ENCODE measurements at regions not wholly inside any gene's neighbourhood (a gene's known extent, or its start where the extent isn't known, plus 50 kb on each side); places are given as distances from the start of the nearest gene placed in this dataset.

GRCh38 chr2:11022064-11022463 lies 110.3 kb downstream of the KCNF1 start:
- Histone ChIP-seq H2BK120ac (ENCODE audit: low read depth, low read length) (no peak overlapping the region), H2AFZ (replicated peaks; ENCODE audit: low read length, poor library complexity) (no peak overlapping the region), H2BK20ac (ENCODE audit: low read depth, low read length) (no peak overlapping the region), H3K4me3 (ENCODE audit: insufficient read depth, low read depth, low read length) (no peak overlapping the region), H2BK5ac (ENCODE audit: low read depth, low read length, poor library complexity, severe bottlenecking) (no peak overlapping the region), H3K79me1 (ENCODE audit: low read depth in 1 of 2, low read length in 2 of 2) (no peaks in the 10 kb centered on the region), H3K18ac (ENCODE audit: low read depth, low read length) (no peak overlapping the region), H3K23ac (ENCODE audit: low read depth, low read length) (no peak overlapping the region), H3K9ac (ENCODE audit: low read depth, low read length) (no peak overlapping the region), H3K36me3 (ENCODE audit: control insufficient read depth, insufficient read depth, low read length) (no peaks in the 10 kb centered on the region), H3K56ac (ENCODE audit: extremely low read depth, insufficient read depth, low read length) (no peak overlapping the region), H3K9me3 (ENCODE audit: control insufficient read depth, insufficient read depth, low read length) (no peaks in the 10 kb centered on the region), H3K27me3 (ENCODE audit: control insufficient read depth, insufficient read depth, low read length) (peaks cover 31% of the 10 kb centered on the region), H3K4me1 (ENCODE audit: control insufficient read depth, insufficient read depth, low read length) (peaks cover 2% of the 10 kb centered on the region; the same call in 1 of the 2 replicates), H2AK9ac (replicated peaks; ENCODE audit: low read depth, low read length, poor library complexity) (no peak overlapping the region), H2BK15ac (ENCODE audit: low read depth, low read length) (no peak overlapping the region), H4K20me1 (ENCODE audit: insufficient read depth, low read length) (no peaks in the 10 kb centered on the region), H3K14ac (replicated peaks; ENCODE audit: low read depth, low read length) (no peak overlapping the region), H4K8ac (ENCODE audit: low read depth in 2 of 2, low read length in 2 of 2) (no peak overlapping the region), H3K9me1 (ENCODE audit: insufficient read depth, low read length) (no peaks in the 10 kb centered on the region), H2AK5ac (ENCODE audit: low read depth, low read length) (no peak overlapping the region), H4K5ac (ENCODE audit: low read depth, low read length) (no peak overlapping the region), H3K4ac (ENCODE audit: low read depth, low read length) (no peak overlapping the region), H3K27ac (ENCODE audit: insufficient read depth, low read length) (no peak overlapping the region), H4K91ac (ENCODE audit: insufficient read depth, low read depth, low read length) (no peak overlapping the region), H3K4me2 (ENCODE audit: low read depth, low read length) (no peak overlapping the region)
- ChIA-PET POLR2A (ENCODE audit: unreplicated experiment) (no interaction called here), CTCF (no interaction called here)
- in situ Hi-C loops (cut with MboI; ENCODE audit: low sequenced_read_pairs): no loop called here
- intact Hi-C loops (cut with micrococcal nuclease): no loop called here
- 79% methylated on average over 2 of the region's 6 CpGs; no CpG with 5 or more reads in 1 of the 2 experiments for WGBS, 2 experiments (ENCODE audit: extremely low coverage in 2 of 2, insufficient read length in 1 of 2)
- no TSS peak for BruUV-seq (replicated peaks)
- dilution Hi-C loops (cut with HindIII; ENCODE audit: low sequenced_read_pairs, unreplicated experiment): no loop called here
- DNase-seq (no peak), ATAC-seq (ENCODE audit: low read depth) (no peak)
- TF ChIP-seq CEBPB (IDR thresholded peaks at IDR 0.05; ENCODE audit: low read depth, low read length) (no peak), CTCF (conservative IDR thresholded peaks at IDR 0.05; ENCODE audit: low read depth, low read length) (no peak), USF2 (IDR thresholded peaks at IDR 0.05; ENCODE audit: low read depth, low read length) (no peak), RFX5 (IDR thresholded peaks at IDR 0.05; ENCODE audit: low read depth, low read length) (no peak), MAZ (IDR thresholded peaks at IDR 0.05; ENCODE audit: borderline replicate concordance, low read depth, low read length) (no peak), SMC3 (IDR thresholded peaks at IDR 0.05; ENCODE audit: low read depth, low read length) (no peak), ELK1 (IDR thresholded peaks at IDR 0.05; ENCODE audit: borderline replicate concordance, low read depth, low read length) (no peak), RCOR1 (IDR thresholded peaks at IDR 0.05; ENCODE audit: insufficient replicate concordance, low read length) (no peak)
